ENCODE measurements at regions not wholly inside any gene's neighbourhood (a gene's known extent, or its start where the extent isn't known, plus 50 kb on each side); places are given as distances from the start of the nearest gene placed in this dataset.
"Not testable (repeated sequence)": the region's sequence is repeated elsewhere in the genome, so short reads cannot be mapped to it uniquely, and the experiment has no call there.

DNA sequence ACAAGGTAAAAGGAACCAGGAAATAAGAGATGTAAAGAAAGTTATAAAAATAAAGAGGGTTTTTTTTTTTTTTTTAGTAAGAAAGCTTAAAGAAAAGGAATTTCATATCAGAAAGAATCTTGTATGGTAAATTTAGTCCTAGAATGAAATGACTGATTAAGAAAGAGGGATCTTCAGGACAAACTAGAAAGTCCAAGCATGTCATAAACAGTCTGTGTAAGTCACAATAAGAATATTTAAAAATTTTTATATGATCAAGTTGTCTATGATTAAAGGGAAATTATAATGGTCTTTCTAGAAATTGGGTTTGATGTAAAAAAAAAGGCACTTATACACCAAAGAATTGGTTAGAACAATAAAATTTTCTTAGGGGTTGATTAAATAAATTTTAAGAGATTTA, 289.5 kb downstream of the XPNPEP1 start:
- DNase-seq = no peak

DNA sequence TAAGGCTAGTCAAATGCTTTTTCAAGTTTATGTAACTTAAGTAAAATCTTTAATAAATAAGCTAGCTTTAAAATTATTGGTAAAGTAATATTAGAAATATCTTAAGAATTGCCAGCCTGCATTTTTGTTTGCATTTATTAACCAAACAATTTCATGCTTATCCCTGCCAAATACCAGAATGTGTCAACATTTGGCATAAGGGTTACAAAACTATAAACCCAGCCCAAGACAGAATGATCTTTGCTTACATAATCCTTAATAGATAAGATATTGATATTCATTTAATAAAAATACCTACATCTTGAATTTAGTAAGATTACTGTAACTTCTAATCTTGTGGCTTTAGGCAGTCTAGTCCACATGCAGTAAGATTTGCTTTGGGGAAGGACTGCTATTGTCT, 290.3 kb downstream of the XPNPEP1 start:
- not testable (repeated sequence) for DNase-seq

DNA sequence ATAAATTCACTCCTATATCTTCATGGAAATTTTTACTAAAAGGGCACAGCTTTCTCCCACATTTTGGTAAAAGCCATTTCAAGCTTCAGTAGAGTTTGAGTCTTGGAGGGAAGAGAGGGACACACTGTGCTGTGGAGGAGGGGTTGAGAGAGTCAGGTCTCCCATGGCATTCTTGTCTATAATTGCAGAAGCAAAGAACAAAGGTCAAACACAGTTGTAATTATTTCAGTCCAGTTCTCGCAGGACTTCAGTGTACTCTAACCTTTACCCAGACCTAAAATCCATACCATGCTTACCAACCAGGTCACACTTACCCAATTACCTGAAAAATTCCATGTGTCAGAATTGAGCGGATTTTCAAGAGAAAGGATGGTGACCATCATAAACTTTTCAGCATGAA, 298.4 kb downstream of the XPNPEP1 start:
- no peak for DNase-seq

DNA sequence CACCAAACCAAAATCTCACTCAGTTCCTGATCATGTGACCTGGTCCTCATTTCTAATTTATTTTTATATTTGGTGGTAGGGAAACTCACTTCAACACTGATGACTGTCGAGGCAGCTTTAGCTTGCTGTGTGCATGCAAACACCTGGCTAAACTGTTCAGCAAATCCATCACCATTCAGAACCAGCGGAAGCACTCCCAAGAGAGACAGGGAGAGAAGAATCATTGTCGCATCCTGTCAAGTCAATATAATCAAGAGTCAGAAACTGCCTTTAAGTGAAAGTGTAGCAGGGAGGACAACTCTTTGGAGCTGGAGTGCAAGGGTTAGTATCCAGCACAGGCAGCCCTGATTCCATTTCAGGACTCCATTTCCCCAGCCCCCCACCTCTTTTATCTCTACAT, 300.7 kb downstream of the XPNPEP1 start:
- DNase-seq = no peak

DNA sequence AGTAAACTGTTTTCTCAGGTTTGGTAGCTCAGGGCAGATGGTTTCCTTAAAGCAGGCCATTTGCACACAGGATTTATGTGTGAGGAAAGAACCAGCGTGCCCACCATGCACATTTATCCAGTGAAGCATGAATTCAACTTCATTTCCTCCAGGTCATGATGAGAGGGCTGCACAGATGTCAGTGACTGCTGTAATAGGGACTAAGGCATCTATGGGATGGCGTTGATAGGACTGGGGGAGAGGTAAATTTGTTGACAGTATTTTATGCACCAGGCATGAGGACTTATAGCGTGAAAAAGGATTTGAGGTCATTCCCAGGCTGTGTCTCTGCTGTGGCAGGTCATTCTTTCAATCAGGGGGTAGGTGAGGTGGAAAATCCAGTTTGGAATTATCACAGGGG, 302.9 kb downstream of the XPNPEP1 start:
- DNase-seq = no peak

DNA sequence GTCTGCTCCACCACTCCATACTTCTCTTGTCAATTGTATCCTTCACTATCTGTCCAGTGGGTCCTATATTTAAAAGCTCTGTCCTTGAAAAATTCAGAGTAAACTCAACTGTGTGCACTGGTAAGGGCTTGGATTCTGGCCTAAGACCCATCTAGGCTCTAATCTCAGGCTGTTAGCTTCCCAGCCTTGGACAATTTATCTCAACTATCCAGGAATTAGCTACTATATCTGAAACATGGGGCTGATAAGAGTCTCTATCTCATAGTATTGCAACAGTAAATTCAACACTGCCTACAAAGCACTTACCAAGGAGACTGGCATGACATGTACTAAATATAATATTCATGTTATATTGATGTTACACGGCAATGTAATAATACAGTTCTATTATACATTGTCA, 303.4 kb downstream of the XPNPEP1 start:
- DNase-seq = no peak

DNA sequence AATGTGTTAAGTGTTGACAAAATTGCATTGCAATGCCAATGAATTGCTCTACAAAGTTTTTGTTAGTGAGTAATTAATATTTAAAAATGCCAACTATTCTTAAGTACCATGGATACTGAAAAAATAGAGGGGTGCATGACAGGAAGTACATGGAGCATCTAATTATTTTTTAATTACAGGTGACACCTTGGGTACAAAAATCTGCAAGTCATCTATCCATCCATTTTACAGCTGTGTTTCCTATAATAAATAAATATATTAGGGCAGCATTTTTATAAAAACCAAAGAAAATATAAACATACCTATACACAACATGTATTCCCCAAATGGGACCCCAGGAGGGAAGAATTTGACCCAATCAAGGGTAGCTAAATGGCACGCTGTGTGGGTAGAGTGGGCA, 304.6 kb downstream of the XPNPEP1 start:
- DNase-seq = no peak

DNA sequence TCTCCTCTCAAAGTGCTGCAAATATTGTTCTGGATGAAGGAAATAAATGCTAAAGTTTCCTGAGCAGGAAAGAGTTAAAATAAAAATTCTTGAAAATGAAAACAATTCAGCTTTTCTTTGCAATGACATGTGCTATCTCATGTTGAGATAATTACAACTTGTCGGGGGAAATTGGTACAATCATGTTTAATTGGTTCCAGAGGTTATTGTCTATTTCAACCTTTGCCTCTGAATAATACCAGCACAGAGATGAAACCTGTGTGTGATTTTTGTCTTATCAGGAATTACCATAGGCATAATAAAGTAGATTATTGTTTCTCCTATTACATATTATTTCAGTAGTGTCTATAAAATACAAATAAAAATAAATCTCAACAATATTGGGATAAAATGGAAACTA, 305.0 kb downstream of the XPNPEP1 start:
- DNase-seq = no peak

DNA sequence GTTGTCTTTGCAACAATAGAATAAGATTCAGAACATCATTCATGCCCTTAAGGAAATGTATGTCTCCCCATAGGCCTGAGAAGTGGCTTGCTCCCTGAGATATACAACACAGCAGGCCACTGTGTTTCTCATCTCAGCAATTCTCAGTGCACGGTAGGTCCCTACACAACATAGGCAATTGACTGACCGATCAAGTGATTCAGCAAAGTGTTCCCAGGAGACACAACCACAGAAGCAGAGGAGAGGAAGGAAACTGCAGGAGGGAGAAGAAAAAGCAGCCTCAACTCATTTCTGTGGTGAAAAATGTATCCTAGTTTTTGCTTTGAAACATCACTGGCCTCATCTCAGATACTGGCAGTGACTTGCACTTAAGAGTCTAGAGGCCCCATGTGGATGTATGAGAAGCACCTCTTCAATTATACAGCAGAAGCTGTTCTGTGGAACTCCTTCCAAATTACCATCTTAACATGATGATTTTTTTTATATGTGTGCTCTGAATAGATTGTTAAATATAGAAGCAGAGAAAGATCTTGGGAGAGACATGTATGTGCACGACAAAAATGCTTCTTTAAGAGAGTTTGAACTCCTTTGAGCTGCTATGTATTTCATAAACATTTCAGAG, 306.8 kb downstream of the XPNPEP1 start:
- DNase-seq = no peak

DNA sequence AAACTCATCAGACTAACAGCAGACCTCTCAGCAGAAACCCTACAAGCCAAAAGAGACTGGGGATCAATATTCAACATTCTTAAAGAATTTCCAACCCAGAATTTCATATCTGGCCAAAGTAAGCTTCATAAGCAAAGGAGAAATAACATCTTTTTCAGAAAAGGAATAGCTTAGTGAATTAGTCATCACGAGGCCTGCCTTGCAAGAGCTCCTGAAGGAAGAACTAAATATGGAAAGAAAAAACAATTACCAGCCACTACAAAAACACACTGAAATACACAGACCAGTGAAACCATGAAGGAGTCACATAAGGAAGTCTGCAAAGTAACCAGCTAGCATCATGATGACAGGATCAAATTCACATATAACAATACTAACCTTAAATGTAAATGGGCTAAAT, 328.0 kb downstream of the XPNPEP1 start:
- DNase-seq = not testable (repeated sequence)

DNA sequence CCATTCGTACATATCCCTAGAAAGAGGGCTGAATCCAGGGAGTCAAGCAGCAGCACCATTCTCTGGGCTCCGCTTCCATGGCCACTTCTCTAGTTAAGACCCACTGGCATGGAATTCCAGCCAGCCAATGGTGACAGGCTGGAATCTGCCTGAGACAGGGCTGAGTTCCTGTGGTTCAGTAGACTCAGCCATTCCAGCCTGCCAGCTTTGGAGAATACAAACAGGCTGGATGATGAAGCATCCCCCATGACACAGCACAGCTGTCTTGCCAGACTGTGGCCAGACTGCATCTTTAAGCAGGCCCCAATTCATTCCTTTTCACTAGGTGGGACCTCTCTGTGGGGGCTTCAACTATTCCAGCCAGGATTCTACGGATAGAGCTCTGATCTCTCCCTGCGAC, 329.6 kb downstream of the XPNPEP1 start:
- no peak for DNase-seq

DNA sequence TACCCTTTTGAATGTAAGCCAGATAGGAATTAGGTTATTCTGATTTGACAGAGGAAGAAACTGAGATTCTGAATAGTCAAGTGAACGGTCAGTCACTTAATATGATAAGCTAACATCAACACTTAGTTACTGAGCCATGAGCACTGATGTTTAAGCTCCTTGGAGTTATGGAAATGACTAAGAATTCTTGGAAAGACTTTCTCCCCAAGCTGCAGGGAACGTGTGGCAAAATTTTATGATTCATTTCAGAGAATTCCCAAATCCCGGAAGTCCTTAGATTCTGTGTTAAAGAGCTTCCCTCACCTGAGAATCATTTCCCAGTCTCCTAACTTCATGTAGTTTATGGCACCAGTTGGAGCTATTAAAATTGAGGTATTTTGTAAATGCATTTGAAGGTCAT, 330.9 kb downstream of the XPNPEP1 start:
- DNase-seq = no peak

DNA sequence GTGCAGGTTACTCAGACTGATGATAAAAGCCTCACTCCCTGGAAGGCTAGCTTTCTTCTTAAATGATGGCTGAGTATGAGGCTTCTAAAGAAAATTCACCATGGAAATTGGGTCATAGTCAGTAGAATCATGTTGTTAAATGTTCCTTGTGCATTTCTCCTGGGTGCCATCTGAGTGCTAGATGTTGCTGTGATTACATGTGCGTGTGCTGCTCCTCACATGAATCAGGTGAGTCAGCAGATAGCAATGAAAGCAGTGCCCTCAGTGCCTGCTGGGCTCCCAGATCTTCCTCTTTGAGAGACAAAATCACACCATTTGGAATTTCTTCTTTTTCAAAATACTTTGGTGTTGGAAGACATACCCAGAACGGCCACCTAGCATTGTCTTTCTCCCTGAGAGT, 331.7 kb downstream of the XPNPEP1 start:
- no peak for DNase-seq

DNA sequence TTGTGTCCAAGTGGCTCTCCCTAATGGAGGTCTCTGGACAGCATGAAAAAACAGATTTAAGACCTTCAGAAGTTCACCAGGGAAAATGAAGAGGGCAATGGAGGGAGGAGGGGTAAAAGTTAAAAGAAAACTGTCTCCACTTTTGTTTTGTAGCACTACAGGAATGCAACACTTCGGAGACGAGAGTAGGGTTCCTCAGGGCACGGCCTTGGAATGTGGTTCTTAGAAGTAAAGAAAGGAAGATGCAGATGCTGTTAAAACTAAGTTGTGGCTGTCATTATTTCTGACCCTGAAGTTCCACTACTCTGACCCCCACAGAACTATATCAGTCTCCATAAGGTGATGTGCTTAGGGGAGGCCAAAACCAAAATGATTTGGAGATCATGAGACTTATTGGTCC, 335.1 kb downstream of the XPNPEP1 start:
- no peak for DNase-seq

DNA sequence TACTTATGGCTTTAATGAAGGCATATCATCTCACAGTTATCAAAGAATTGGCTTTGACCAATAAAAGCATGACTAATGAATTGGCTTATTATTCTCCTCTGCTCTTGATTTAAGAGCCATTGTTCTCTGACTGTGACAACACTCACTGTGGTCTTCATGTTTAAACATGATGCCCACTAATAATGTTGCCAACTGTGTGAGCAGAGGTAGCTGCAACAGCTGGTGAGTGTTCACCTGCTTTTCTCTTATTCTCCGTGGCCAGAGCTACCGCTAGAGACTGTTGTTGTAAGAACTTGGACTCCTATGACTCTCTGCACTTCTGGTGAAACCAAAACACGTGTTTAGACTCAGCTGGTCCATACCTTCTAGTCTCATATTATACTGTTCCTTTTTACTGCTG, 335.9 kb downstream of the XPNPEP1 start:
- DNase-seq = no peak

DNA sequence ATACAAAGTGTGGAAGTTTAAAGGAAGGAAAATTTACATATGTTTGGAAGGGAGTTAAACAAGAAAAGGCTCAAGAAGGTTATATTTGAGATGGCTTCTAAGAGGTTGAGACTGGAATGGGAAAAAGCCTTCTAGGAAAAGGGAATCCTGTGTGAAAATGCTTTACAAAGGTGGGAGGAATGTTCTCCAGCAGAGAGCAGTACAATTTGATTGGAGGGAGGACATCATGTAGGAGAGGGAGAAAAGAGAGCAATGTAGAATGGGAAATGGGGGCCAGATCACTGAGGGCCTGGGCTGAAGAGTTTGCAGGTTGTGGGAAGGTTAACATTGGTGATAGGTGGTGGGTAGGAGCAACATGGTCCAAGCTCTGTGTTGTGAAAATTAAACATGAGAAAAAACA, 366.9 kb downstream of the XPNPEP1 start:
- no peak for DNase-seq

DNA sequence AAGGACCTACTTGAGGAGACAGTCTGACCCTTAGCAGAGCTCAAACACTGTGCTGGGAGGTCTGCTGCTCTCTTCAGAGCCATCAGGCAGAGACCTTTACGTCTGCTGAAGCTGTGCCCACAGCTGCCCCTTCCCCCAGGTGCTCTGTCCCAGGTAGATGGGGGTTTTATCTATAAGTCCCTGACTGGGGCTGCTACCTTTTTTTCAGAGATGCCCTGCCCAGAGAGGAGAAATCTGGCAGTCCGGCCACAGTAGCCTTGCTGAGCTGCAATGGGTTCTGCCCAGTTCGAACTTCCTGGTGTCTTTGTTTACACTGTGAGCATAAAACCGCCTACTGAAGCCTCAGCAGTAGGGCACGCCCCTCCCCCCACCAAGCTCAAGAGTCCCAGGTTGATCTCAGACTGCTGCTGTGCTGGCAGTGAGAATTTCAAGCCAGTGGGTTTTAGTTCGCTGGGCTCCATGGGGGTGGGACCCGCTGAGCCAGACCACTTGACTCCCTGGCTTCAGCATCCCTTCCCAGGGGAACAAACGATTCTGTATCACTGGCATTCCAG, 381.2 kb downstream of the XPNPEP1 start:
- not testable (repeated sequence) for DNase-seq

DNA sequence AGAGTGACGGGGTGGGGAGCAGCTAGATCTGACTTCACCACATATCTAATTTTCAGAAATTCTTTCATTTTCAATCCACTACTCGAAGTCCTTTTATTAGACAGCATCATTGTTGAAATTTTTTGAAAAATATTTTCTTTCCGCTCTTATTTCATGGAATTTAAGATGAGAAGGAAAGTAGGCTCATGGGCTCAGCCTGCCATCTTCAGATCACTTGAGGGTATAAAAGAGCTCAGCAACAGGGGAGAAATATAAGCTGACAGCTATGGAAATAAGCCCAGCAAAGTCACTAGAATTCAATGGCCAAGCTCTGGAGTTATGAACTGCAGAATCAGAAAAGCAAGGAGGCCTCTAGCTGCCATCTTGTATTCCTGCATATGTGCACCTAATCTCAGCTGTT, 389.1 kb downstream of the XPNPEP1 start:
- no peak for DNase-seq

DNA sequence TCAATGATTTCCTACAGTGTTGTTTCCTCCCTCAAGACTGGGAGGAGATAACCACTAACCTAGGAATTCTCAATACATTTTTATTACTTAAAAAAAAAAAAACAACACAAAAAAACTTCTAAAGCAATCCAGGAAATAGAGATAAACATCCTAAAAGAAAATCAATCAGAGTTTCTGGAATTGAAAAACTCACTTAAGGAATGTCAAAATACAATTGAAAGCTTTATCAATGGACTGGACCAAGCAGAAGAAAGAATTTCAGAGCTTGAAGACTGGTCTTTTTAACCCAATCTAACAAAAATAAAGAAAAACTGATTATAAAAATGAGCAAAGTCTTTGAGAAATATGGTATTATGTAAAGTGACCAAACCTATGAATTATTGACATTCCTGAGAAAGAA, 394.1 kb downstream of the XPNPEP1 start:
- DNase-seq = no peak

DNA sequence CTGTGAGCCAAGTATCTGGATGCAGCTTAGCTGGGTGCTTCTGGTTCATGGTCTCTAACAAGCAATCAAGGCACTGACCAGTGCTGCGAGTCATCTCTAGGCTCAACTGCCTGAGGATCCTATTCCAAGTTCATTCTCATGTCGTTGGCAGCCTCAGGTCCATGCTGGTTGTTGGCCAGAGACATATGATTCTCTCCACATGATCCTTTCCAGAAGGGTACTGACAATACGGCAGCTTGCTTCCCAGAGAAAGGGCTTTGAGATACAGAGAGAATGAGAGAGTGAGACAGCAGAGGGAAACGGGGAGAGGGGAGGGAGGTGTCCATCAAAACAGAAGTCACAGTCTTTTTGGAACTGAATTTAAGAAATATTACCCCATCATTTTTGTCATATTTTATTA, 405.6 kb downstream of the XPNPEP1 start:
- no peak for DNase-seq

DNA sequence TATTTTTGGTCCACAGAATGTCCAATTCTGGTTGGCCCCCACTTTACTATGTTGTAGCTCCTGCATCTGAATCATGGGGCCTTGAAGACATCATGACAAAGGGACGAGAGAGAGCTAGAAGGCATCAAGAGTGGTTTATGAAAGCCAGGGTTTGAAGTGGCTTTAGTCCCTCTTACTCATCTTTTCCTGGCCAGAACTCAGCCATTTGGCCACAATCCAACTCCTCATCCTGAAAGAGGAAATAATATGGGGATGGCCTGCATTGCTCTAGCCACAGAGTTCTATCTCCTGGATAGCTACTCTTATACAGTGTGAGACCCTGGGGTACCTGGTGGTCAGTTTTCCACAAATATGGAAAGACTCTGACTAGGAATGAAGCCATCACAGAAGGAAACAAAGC, 418.9 kb downstream of the XPNPEP1 start:
- no peak for DNase-seq

DNA sequence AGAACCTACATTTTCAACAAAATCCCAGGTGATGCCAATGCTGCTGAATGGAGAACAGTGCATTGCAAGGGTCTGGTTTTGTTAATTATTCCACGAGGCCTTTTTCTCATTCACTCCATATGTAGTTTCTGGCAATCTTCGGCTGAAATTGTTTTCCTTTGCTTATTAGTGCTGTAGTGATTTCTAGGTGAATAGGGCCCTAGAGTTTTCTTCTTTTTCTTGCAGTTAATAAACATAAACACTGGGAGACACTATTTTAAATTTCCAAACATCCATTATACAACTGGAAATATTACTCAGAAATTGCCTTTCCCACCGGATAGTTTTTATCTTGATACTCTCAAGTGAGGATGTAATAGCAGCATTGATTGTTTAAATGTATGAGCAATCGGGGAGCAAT, 435.6 kb downstream of the XPNPEP1 start:
- DNase-seq = no peak

DNA sequence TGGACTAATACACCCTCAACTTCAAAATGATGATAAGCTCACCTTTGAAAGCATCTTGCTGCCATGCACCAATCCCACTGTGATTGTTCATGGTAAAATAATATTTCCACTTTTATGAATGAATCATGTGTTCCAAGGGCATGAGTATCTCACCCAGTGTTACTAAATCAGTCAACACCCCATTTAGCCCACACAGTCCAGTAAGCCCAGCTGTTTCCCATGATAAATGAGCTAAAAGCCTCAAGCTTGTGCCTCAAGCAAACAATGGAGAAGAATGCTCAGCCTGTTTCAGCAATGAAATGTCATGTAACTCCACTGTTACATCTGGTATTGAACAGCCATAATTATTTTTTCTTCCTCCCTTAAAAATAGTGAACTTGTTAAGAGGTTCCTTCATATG, 442.5 kb downstream of the XPNPEP1 start:
- DNase-seq = no peak

DNA sequence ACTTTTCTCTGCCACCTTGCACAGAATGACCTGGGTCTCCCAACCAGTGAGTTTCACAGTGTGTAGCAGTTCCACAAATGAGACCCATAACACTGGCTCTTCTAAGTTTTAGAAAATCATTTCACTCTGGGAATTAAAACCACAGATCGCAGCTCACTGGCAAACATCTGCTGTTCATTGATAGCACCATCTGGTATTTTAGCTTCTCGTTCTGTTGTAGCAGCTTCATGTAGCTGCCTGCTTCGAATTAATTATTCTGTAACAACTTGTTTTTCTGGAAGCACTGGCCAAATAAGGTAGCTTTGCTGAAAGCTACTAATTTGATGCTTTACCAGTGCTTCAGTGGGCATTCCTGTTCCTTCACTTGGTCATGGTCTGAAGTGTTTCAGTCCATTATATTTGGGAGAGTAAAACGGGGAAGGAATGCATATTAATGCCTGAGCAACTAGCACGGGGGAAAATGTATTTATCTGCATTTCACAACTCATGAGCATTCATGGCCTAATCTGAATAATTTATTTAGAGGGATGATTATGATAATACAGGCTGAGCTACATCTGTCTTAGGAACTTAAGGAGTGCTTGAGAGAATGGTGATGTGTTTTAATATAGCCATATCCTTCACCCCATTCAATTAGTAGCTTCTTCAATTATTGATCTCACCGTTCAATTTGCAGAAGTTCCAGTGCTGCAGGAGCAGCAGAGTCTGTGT, 447.4 kb downstream of the XPNPEP1 start:
- DNase-seq = no peak

DNA sequence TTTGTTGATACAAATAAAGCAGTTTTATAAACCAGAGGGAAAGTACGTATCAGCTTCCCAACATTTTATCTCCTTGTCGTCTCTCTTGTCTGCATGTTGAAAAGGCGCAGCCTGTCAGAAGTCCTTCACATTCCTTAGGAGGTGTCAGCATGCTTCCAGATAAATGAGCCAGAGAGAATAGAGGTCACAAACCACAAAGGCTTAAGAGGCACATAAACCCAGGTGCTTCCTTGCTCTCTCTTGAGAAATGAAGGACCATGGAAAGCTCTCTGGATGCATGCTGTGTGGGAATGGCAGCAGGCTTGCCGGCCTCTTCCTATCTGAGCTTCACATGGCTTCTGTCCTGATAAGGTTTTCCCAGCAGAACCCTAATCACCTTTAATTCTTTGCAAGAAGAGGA, 448.5 kb downstream of the XPNPEP1 start:
- DNase-seq = no peak
